NCI-H446 treated with DMSO at 0.1 percent for 48 hours (cell line): ENCODE measurements at regions not wholly inside any gene's neighbourhood (a gene's known extent, or its start where the extent isn't known, plus 50 kb on each side); places are given as distances from the start of the nearest gene placed in this dataset.

Experiments used
- DNase-seq: peaks from one replicate; lab custom pipeline; 2025; lab: John Stamatoyannopoulos, UW

DNA sequence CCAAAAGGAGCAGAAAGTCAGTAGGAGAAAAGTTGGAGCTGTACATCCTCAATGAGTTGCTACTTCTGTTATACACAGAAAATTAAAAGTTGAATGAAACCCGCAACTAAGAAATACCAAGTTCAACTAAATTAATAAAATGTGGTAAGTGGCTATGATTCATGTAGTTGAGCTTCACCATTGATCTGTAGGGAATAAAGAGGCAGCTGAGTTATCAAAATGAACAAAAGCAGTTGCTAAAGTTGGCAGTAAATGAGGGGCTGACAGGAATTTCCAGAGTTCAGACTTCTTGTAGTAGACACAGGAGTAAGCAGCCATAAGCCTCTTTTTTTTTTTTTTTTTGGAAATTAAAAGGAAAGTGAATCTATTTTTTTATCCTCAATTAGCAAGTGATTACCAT lies 234.6 kb downstream of the POSTN start:
- DNase-seq: no peak

GRCh38 chr13:37361608-37362007 lies 237.0 kb downstream of the POSTN start:
- no peak for DNase-seq

DNA sequence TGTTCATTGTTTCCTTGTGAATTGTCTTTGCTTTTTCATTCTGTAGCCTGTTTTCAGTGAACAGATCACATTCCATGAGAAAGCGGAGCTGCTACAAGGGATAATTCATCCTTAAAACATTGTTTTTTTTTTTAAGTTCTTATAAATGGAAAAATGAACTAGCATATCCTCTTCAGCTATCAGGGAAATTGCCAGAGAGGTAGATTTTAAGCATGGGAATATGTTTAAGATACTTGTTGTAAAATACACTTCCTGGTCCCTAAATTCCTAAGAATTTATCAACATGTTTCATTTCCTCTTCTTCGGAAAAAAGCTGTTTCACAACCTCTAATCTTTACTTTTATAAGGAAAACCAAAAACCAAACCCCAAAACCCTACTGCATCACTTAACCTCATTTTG lies 238.0 kb downstream of the POSTN start:
- no peak for DNase-seq

DNA sequence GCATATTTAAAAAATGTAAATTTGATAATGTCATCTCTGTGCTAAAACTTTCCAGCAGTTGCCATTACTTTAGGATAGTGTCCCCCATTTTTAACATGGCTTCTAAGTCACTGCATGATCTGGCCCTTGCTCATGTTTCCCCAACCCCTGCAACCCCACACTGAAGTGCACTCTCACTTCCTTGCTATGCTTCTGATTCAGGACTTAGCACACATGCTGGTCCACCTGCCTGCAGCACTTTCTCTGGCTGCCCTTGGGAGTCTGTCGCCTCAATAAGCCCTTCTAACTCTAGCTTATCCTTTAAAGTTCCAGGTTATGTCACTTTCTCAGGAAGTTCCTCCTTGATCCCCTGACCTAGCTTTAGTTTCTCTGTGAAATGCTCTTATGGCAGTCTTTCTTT lies 241.0 kb downstream of the POSTN start:
- no peak for DNase-seq

DNA sequence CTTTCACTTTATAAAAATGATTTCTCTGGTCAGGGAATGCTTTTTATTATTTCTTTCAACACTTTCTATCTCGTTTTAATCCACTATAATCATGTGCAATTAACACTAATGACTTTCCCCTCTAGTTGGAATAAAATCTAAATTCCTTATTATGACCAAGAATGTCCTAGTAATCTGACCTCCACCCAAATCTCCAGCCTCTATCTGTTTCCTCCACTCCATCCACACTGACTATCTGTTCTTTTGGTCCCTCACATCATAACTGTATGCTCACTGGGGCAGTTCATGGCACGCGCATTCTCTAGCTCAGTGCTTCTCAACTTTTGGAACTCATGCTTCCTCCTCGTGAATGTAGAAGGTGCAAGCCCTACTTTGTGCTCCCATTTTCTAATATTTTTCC lies 244.7 kb downstream of the POSTN start:
- DNase-seq: no peak

DNA sequence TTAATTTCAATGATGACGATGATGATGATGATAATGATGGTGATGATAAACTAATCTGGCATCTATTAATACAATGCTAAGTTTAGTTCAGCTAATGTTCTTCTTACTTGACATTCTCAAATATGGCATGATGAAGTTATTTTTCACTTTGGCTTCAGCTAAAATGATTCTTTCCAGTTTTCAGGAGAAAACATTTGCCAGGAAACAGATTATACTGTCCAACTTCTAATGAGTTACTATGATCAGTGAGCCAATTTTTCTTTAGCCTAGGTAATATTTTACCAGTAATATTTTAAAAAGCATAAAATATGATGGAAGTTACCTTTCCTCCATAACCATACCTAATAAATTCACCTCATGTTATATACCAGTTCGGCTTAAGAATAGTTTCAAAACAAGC lies 245.7 kb upstream of the CSNK1A1L start:
- DNase-seq: no peak

DNA sequence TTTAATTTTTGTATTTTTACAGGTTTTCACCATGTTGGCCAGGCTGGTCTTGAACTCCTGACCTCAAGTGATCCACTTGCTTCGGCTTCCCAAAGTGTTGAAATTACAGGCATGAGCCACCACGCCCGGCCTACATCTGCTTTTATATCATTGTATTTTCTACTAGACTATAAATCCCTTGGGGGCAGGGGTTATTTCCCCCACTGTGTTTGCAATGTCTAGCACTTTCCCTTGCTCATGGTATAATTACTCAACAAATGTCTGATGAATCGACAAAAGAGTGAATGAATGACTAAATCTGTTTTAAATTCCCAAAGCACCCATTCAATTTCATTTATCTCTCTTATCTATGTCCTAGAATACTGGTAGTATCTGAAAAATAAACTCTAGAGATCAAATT lies 244.5 kb upstream of the CSNK1A1L start:
- DNase-seq: no peak

GRCh38 chr13:37348916-37349643 lies 243.6 kb upstream of the CSNK1A1L start:
- DNase-seq: no peak

DNA sequence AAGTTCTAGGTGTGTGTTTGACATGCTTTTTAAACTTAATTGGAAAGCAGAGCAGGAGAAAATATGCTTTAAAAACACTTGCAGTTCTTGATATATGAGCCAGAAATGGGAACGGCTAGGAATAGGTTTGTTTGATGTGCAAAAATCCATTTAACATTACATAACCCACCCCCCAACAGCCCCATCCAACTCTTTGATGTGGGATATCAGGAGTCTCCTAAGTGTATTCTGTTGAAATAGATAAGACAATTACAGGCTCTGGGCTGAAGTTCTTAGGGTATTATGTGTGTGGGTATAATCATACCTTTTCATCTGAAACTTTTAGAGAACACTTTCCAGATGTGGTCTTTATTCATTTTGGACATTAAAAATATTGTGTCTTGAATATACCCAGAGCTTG lies 240.4 kb upstream of the CSNK1A1L start:
- no peak for DNase-seq

GRCh38 chr13:37345391-37345790 lies 239.9 kb upstream of the CSNK1A1L start:
- no peak for DNase-seq

DNA sequence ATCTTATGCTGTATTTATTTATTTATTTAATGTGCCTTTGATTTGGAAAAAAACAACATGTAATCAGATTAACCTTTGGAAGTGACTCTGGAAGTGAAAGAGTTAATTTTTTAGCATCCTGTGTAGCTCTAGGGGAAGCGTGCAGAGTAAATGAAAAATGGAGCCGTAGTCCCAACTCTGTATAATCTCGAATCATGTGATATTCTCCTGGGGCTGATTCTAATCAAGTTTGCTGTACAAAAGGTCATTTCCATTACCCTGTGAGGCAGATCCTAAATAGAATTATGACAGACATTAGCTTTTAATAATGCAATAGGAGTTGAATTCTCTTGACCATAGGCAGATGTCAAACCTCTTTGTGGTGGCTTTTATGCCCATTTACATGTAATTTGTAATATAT lies 238.6 kb upstream of the CSNK1A1L start:
- DNase-seq: no peak

GRCh38 chr13:37342205-37342604 lies 236.7 kb upstream of the CSNK1A1L start:
- DNase-seq: no peak

DNA sequence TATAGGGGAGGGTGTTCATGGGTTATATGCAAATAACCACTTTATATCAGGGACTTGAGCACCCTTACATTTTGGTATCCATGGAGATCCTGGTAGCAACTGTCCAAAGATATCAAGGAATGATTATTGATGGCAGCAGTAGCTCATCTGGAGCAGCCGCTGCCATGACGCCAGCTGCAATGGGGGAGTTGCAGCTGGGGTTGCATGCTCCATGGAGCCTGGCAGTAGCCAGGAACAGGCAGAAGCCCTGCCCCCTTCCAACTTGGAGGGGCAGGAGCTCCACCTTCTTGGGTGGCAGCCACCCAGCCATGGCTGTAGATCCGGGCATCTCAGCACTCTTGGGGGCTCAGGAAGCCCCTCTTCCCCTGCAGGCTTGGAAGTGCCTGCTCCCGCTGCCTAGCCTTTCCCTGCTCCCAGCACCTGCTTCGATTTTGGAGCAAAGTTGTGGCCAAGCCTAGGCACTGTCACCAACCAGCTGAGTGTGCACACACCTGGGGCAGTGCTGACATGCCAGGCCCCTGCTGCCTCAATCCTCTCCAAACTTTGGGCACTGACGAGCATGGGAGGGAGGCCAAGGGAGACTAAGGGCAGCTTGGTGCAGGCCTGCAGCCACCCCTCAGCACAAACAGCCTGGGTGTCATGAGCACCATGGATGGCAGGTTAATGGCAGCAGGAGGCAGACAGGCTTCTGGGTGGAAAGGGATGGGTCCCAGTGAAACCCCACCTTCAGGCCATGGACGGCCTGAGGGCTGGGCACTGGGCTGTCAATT lies 235.6 kb upstream of the CSNK1A1L start:
- no peak for DNase-seq

DNA sequence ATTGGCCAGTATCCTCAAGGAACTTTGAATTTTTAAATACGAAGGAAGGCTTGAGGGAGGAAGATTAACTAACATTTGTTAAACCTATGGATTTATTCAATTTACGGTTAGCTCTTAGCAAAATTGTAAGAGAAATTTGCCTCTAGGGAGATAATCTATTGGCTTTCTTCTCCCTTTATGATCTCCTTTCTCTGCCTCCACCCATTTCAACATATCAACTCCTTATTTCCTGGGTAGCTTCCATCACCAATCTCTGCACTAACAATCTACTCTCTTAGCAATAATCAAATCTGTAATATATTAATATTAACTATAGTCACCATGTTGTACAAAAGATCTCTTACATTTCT lies 233.9 kb upstream of the CSNK1A1L start:
- no peak for DNase-seq

DNA sequence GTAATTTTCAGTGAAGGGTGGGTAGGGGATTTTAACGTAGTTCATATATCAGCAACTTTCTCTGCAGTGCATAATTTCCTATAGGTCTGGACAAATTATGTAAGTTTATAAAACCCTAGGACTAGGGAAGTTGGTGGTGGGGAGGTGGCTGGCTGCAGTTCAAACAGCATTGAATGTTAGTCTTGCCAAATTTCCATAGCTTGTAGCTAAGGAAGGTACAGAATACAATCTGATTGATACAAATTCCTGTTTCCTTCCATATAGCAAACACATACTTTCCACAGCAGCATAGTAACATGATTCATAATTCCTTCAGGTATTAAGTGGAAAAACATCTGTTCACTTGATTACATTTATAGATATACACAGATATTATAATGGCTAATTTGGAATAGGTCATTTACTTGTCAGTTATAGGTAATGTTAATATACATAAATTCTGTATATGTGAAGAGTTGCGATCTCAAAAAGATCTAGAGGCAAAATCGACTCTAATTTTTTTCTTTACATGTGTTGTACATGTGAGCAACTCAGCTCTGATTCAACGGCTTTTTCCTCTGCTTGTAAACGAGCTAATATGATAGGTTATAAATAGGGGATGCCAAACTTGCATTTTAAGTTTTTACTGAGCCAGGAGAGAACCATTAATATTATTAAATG lies 233.4 kb upstream of the CSNK1A1L start:
- no peak for DNase-seq

- DNase-seq: no peak
Observed at GRCh38 chr13:37326334-37326733, 220.9 kb upstream of the CSNK1A1L start.

- DNase-seq: no peak
Observed at GRCh38 chr13:37319031-37319443, 213.6 kb upstream of the CSNK1A1L start.

DNA sequence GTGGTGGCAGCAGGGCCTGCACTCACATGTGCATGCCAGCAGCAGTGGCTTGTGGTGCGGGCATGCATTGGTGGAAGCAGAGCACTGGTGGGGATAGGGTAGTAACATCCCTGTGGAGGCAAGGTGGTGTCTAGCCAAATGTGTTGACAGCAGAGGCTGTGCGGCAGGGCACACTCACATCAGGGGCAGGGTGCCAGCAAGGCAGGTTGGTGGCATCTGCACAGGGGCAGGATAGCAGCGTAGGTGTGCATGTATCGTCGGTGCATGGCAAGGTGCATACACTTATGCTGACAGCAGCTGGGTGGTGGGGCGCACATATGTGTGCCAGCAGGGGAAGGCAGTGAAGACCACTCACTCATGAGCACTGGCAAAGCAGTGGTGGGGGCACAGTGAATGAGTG lies 211.5 kb upstream of the CSNK1A1L start:
- DNase-seq: no peak

DNA sequence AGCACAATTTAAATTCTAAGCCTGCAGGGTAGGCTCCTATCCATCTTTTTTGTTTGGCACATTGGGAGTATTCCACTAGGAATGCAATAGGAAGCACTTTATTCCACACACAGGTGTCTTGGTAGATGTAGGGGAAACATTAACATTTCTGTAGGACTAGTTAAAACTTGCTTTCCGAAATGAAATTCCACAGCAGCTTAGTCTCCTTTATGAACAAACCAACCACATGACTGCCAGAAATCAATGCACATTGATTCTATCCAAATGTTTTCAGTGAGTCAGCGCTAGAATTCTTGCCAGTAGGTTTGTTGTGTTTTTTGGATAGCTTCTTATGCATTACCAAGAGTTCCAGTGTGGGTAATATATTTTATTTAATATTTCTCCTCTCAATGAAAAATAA lies 207.9 kb upstream of the CSNK1A1L start:
- DNase-seq: no peak

- DNase-seq: no peak
Observed at GRCh38 chr13:37306778-37307544, 201.5 kb upstream of the CSNK1A1L start.

GRCh38 chr13:37303606-37304005 lies 198.1 kb upstream of the CSNK1A1L start:
- no peak for DNase-seq

DNA sequence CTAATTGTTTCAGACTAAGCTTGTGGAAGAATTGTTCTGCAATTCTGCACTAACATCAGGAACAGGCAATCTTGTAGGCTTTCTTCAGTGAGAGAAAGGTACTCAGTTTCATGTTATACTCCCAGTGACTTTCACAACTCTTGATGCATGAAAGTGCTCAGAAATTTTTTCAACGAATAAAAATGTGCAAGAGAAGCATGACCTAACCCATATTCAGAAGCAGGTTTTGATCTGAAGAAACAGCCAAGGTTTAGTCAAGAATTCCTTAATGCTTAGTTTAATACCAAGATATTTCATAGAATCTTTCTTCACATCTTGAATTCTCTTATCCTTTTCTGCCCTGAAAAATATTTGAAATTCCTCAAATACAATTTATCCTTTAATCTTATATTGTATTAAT lies 197.2 kb upstream of the CSNK1A1L start:
- no peak for DNase-seq

GRCh38 chr13:37295573-37295972 lies 190.1 kb upstream of the CSNK1A1L start:
- DNase-seq: no peak
